ENCODE measurements at regions not wholly inside any gene's neighbourhood (a gene's known extent, or its start where the extent isn't known, plus 50 kb on each side); places are given as distances from the start of the nearest gene placed in this dataset.
A peak's percentile ranks its signal among the peaks of the same experiment; 100 is the strongest.

GRCh38 chr9:108443019-108443633 lies 412.7 kb downstream of the ACTL7B start (continued):
- TF ChIP-seq, protein P1, sequence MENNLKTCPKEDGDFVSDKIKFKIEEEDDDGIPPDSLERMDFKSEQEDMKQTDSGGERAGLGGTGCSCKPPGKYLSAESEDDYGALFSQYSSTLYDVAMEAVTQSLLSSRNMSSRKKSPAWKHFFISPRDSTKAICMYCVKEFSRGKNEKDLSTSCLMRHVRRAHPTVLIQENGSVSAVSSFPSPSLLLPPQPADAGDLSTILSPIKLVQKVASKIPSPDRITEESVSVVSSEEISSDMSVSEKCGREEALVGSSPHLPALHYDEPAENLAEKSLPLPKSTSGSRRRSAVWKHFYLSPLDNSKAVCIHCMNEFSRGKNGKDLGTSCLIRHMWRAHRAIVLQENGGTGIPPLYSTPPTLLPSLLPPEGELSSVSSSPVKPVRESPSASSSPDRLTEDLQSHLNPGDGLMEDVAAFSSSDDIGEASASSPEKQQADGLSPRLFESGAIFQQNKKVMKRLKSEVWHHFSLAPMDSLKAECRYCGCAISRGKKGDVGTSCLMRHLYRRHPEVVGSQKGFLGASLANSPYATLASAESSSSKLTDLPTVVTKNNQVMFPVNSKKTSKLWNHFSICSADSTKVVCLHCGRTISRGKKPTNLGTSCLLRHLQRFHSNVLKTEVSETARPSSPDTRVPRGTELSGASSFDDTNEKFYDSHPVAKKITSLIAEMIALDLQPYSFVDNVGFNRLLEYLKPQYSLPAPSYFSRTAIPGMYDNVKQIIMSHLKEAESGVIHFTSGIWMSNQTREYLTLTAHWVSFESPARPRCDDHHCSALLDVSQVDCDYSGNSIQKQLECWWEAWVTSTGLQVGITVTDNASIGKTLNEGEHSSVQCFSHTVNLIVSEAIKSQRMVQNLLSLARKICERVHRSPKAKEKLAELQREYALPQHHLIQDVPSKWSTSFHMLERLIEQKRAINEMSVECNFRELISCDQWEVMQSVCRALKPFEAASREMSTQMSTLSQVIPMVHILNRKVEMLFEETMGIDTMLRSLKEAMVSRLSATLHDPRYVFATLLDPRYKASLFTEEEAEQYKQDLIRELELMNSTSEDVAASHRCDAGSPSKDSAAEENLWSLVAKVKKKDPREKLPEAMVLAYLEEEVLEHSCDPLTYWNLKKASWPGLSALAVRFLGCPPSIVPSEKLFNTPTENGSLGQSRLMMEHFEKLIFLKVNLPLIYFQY (CRISPR knock-in tag; IDR thresholded peaks at IDR 0.05; ENCODE audit: borderline replicate concordance) = no peak
- TF ChIP-seq NFIC (IDR thresholded peaks at IDR 0.05; ENCODE audit: low read length) (peak; percentile 70), TGIF2 (CRISPR knock-in tag; IDR thresholded peaks at IDR 0.05) (no peak), ZSCAN30 (CRISPR knock-in tag; IDR thresholded peaks at IDR 0.05) (no peak), ZNF180 (CRISPR knock-in tag; IDR thresholded peaks at IDR 0.05; ENCODE audit: borderline replicate concordance, low read depth) (no peak), MXD1 (CRISPR knock-in tag; IDR thresholded peaks at IDR 0.05) (no peak), IKZF4 (CRISPR knock-in tag; IDR thresholded peaks at IDR 0.05; ENCODE audit: borderline replicate concordance, low read depth, not compliant biosample characterization) (no peak), GABPB1 (CRISPR knock-in tag; IDR thresholded peaks at IDR 0.05) (no peak), MIER2 (CRISPR knock-in tag; IDR thresholded peaks at IDR 0.05) (no peak), FOXM1 (CRISPR knock-in tag; IDR thresholded peaks at IDR 0.05) (no peak), JUND (CRISPR knock-in tag; IDR thresholded peaks at IDR 0.05) (no peak), TEF (CRISPR knock-in tag; IDR thresholded peaks at IDR 0.05) (no peak), ZBTB4 (CRISPR knock-in tag; IDR thresholded peaks at IDR 0.05; ENCODE audit: borderline replicate concordance) (no peak), SOX13 (IDR thresholded peaks at IDR 0.05) (no peak; the same call in 1 of the 2 replicates), SOX13 (CRISPR knock-in tag; conservative IDR thresholded peaks at IDR 0.05 in 1 of 2, IDR thresholded peaks at IDR 0.05 in 1 of 2) (peak in 1 of 2 experiments; percentile 85; a peak in 2 of 4 replicates), RFX5 (IDR thresholded peaks at IDR 0.05; ENCODE audit: low read depth, low read length) (no peak)
- TF ChIP-seq, protein P2, sequence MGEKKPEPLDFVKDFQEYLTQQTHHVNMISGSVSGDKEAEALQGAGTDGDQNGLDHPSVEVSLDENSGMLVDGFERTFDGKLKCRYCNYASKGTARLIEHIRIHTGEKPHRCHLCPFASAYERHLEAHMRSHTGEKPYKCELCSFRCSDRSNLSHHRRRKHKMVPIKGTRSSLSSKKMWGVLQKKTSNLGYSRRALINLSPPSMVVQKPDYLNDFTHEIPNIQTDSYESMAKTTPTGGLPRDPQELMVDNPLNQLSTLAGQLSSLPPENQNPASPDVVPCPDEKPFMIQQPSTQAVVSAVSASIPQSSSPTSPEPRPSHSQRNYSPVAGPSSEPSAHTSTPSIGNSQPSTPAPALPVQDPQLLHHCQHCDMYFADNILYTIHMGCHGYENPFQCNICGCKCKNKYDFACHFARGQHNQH (CRISPR knock-in tag; IDR thresholded peaks at IDR 0.05) = no peak
- TF ChIP-seq, protein P3, sequence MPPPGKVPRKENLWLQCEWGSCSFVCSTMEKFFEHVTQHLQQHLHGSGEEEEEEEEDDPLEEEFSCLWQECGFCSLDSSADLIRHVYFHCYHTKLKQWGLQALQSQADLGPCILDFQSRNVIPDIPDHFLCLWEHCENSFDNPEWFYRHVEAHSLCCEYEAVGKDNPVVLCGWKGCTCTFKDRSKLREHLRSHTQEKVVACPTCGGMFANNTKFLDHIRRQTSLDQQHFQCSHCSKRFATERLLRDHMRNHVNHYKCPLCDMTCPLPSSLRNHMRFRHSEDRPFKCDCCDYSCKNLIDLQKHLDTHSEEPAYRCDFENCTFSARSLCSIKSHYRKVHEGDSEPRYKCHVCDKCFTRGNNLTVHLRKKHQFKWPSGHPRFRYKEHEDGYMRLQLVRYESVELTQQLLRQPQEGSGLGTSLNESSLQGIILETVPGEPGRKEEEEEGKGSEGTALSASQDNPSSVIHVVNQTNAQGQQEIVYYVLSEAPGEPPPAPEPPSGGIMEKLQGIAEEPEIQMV (CRISPR knock-in tag; IDR thresholded peaks at IDR 0.05; ENCODE audit: low read depth) = no peak

Measured in HepG2 (cell line).